IPS DF 4.7 (cell line): ENCODE measurements at regions not wholly inside any gene's neighbourhood (a gene's known extent, or its start where the extent isn't known, plus 50 kb on each side); places are given as distances from the start of the nearest gene placed in this dataset.

ENCODE experiments used
- DNase-seq: peaks from one replicate; pipeline ENCODE4 v3.0.0-alpha.2; 2013; ENCODE audit warnings: low spot score; ENCODE audit errors: extremely low read depth

- peak; percentile 11 for DNase-seq
Measured at GRCh38 chr17:70636517-70637133, 467.3 kb downstream of the KCNJ2 start.

- no peak for DNase-seq
Measured at GRCh38 chr17:70642059-70642458, 472.7 kb downstream of the KCNJ2 start.

- no peak for DNase-seq
Measured at GRCh38 chr17:70644096-70644495, 474.8 kb downstream of the KCNJ2 start.

- DNase-seq = no peak
Measured at GRCh38 chr17:70646673-70647072, 477.3 kb downstream of the KCNJ2 start.

GRCh38 chr17:70648166-70648565, 478.8 kb downstream of the KCNJ2 start:
- DNase-seq = no peak

GRCh38 chr17:70653850-70654249, 484.5 kb downstream of the KCNJ2 start:
- DNase-seq = no peak

GRCh38 chr17:70654706-70655105, 485.4 kb downstream of the KCNJ2 start:
- no peak for DNase-seq

- DNase-seq = no peak
Measured at GRCh38 chr17:70655176-70655958, 486.0 kb downstream of the KCNJ2 start.

GRCh38 chr17:70658317-70658716, 489.0 kb downstream of the KCNJ2 start:
- no peak for DNase-seq

- no peak for DNase-seq
Measured at GRCh38 chr17:70658840-70659239, 489.5 kb downstream of the KCNJ2 start.

- DNase-seq = no peak
Measured at GRCh38 chr17:70661342-70662222, 492.2 kb downstream of the KCNJ2 start.

GRCh38 chr17:70668276-70668937, 499.1 kb downstream of the KCNJ2 start:
- no peak for DNase-seq

- DNase-seq = no peak
Measured at GRCh38 chr17:70668938-70669778, 499.8 kb downstream of the KCNJ2 start.

- no peak for DNase-seq
Measured at GRCh38 chr17:70674061-70674460, 504.7 kb downstream of the KCNJ2 start.

GRCh38 chr17:70675070-70675590, 505.8 kb downstream of the KCNJ2 start:
- no peak for DNase-seq

- DNase-seq = no peak
Measured at GRCh38 chr17:70677783-70678647, 508.7 kb downstream of the KCNJ2 start.

- DNase-seq = no peak
Measured at GRCh38 chr17:70678889-70679288, 509.6 kb downstream of the KCNJ2 start.

- no peak for DNase-seq
Measured at GRCh38 chr17:70683936-70684335, 514.6 kb downstream of the KCNJ2 start.

- no peak for DNase-seq
Measured at GRCh38 chr17:70687421-70687820, 518.1 kb downstream of the KCNJ2 start.
